Erythroblast (primary cell): ENCODE measurements at regions not wholly inside any gene's neighbourhood (a gene's known extent, or its start where the extent isn't known, plus 50 kb on each side); places are given as distances from the start of the nearest gene placed in this dataset.

Source experiments
- GATA1 ChIP-seq: IDR thresholded peaks from 2 replicates; pipeline ENCODE4 v1.6.1; 2011; ENCODE audit warnings: low read depth, mild to moderate bottlenecking, control low read depth, low read length, moderate library complexity
- POLR2A ChIP-seq: IDR thresholded peaks from 2 replicates; pipeline ENCODE4 v1.6.1; 2011; ENCODE audit warnings: mild to moderate bottlenecking, low read length

DNA sequence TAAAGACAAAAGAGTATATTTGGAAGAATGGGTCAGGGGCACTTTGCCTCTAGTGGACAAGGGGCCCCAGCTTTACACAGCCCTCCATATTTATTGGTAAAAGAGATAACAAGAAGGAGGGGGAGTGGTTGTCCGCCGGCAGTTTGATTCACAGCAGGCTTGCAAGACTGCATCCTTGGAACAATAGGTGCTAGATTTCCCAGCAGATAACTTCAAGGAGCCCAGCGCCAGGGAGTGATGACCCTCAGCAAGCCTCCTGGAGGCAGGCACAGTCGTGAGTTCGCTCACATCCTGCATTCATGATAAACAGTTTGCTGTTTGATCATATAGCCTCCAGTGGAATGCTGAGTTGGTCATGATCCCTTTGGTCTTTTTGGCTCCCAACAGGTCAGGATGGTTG lies 67.8 kb upstream of the INCENP start:
- no peak for TF ChIP-seq GATA1
- TF ChIP-seq POLR2A: no peak
